GM12878 (cell line): ENCODE measurements at regions not wholly inside any gene's neighbourhood (a gene's known extent, or its start where the extent isn't known, plus 50 kb on each side); places are given as distances from the start of the nearest gene placed in this dataset.

ENCODE experiments used
- ASH2L ChIP-seq: fragments of 300-600, 200-600 bp; sonication (generic); IDR thresholded peaks from 2 replicates; pipeline ENCODE4 v1.6.1; 2017; ENCODE audit warnings: low read depth, mild to moderate bottlenecking, borderline replicate concordance
- EGR1 ChIP-seq, 2 experiments: IDR thresholded peaks; 1 replicate in 1 of 2; 2 replicates in 1 of 2; pipeline ENCODE4 v1.6.1; 2011 to 2012; ENCODE audit warnings: low read depth in 2 of 2, low read length in 2 of 2, borderline replicate concordance in 1 of 2, mild to moderate bottlenecking in 1 of 2, moderate library complexity in 1 of 2
- GABPA ChIP-seq: IDR thresholded peaks from 2 replicates; pipeline ENCODE4 v1.6.1; 2014; ENCODE audit warnings: antibody characterized with exemption, low read depth, mild to moderate bottlenecking, inconsistent platforms
- MYC ChIP-seq: IDR thresholded peaks from 2 replicates; pipeline ENCODE4 v1.6.1; 2011; ENCODE audit warnings: mild to moderate bottlenecking, low read length, moderate library complexity, inconsistent platforms; ENCODE audit not compliant: insufficient read depth, insufficient replicate concordance, insufficient read length, severe bottlenecking
- PBX3 ChIP-seq: IDR thresholded peaks from 2 replicates; pipeline ENCODE4 v1.6.1; 2011; ENCODE audit warnings: mild to moderate bottlenecking, low read depth, low read length, moderate library complexity; ENCODE audit not compliant: insufficient replicate concordance
- POLR2A ChIP-seq: IDR thresholded peaks from 2 replicates; pipeline ENCODE4 v1.6.1; 2011; ENCODE audit warnings: low read depth, mild to moderate bottlenecking, low read length
- TF ChIP-seq, protein P1 (sequence below), 3 experiments: IDR thresholded peaks in 2 of 3; conservative IDR thresholded peaks in 1 of 3; 2 replicates each; pipeline ENCODE4 v1.5.1; 2011; ENCODE audit warnings: low read depth in 3 of 3, low read length in 3 of 3, mild to moderate bottlenecking in 3 of 3, control low read depth in 2 of 3, moderate library complexity in 2 of 3, inconsistent platforms in 1 of 3, mixed read lengths in 1 of 3; ENCODE audit not compliant: control insufficient read depth in 2 of 3, insufficient read depth in 1 of 3; ENCODE audit errors: extremely low read depth in 1 of 3
- TF ChIP-seq, protein P2 (sequence below): IDR thresholded peaks from 2 replicates; pipeline ENCODE4 v1.6.1; 2012; ENCODE audit warnings: low read length, inconsistent platforms

GRCh38 chr4:55175779-55176231, 50.4 kb upstream of the KDR start:
- TF ChIP-seq PBX3 = no peak
- no peak for TF ChIP-seq EGR1 (IDR thresholded peaks at IDR 0.05; ENCODE audit: borderline replicate concordance in 1 of 2, low read depth in 2 of 2, low read length in 2 of 2)
- TF ChIP-seq, protein P1, sequence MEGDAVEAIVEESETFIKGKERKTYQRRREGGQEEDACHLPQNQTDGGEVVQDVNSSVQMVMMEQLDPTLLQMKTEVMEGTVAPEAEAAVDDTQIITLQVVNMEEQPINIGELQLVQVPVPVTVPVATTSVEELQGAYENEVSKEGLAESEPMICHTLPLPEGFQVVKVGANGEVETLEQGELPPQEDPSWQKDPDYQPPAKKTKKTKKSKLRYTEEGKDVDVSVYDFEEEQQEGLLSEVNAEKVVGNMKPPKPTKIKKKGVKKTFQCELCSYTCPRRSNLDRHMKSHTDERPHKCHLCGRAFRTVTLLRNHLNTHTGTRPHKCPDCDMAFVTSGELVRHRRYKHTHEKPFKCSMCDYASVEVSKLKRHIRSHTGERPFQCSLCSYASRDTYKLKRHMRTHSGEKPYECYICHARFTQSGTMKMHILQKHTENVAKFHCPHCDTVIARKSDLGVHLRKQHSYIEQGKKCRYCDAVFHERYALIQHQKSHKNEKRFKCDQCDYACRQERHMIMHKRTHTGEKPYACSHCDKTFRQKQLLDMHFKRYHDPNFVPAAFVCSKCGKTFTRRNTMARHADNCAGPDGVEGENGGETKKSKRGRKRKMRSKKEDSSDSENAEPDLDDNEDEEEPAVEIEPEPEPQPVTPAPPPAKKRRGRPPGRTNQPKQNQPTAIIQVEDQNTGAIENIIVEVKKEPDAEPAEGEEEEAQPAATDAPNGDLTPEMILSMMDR (IDR thresholded peaks at IDR 0.05 in 2 of 3, conservative IDR thresholded peaks at IDR 0.05 in 1 of 3; ENCODE audit: control insufficient read depth in 2 of 3, extremely low read depth in 1 of 3, insufficient read depth in 1 of 3, low read depth in 3 of 3, low read length in 3 of 3) = no peak
- no peak for TF ChIP-seq ASH2L
- TF ChIP-seq GABPA = no peak
- TF ChIP-seq POLR2A = no peak
- TF ChIP-seq, protein P2, sequence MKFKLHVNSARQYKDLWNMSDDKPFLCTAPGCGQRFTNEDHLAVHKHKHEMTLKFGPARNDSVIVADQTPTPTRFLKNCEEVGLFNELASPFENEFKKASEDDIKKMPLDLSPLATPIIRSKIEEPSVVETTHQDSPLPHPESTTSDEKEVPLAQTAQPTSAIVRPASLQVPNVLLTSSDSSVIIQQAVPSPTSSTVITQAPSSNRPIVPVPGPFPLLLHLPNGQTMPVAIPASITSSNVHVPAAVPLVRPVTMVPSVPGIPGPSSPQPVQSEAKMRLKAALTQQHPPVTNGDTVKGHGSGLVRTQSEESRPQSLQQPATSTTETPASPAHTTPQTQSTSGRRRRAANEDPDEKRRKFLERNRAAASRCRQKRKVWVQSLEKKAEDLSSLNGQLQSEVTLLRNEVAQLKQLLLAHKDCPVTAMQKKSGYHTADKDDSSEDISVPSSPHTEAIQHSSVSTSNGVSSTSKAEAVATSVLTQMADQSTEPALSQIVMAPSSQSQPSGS = no peak
- TF ChIP-seq MYC = no peak
